ENCODE measurements at regions not wholly inside any gene's neighbourhood (a gene's known extent, or its start where the extent isn't known, plus 50 kb on each side); places are given as distances from the start of the nearest gene placed in this dataset.
"Not testable (repeated sequence)": the region's sequence is repeated elsewhere in the genome, so short reads cannot be mapped to it uniquely, and the experiment has no call there.

DNA sequence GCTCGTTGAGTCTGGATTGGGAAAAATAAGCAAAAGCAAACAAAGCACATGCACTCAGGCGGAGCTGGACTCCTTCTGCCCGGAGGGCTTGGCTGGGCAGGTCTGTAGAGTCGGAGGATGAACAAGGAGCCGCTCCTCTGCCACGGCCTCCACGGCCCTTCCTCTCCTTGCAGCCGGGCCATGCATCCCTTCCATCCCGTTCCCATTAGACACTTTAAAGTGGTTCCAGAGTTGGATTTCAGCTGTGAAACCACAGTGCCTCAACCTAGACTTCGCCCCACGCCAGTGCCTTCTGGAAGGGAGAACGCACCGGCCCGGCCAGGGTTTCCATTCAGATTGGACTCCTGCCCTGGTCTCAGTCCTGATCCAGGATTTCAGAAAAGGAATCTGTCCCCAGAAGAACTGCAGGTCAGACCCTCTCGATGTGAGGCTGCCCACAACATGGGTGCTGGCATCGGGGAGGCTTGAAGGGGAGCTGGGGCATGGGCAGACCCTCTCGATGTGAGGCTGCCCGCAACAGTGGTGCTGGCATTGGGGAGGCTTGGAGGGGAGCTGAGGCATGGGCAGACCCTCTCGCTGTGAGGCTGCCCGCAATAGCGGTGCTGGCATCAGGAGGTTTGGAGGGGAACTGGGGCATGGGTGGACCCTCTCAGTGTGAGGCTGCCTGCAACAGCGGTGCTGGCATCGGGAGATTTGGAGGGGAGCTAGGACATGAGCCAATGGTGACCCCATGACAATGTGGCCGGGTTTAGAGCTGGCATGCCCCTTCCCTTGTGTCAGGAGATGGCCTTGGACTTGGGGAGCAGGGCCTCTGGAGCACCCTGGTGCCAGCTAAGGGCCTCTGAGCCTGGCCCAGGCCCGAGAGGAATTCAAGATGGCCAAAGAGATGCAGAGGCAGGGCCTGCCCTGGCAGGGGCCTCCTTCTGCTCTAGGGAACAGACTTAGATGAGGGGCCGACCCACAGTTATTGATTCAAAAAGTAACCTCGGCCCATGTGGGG lies 304.5 kb downstream of the NDUFA10 start:
- H3K4me3 Mint-ChIP-seq (ENCODE audit: unreplicated experiment) = no peak overlapping the region
- peaks cover 10% of the 10 kb centered on the region for H3K27me3 Mint-ChIP-seq (ENCODE audit: unreplicated experiment)
- no peak overlapping the region for H3K27ac Mint-ChIP-seq (ENCODE audit: unreplicated experiment)

DNA sequence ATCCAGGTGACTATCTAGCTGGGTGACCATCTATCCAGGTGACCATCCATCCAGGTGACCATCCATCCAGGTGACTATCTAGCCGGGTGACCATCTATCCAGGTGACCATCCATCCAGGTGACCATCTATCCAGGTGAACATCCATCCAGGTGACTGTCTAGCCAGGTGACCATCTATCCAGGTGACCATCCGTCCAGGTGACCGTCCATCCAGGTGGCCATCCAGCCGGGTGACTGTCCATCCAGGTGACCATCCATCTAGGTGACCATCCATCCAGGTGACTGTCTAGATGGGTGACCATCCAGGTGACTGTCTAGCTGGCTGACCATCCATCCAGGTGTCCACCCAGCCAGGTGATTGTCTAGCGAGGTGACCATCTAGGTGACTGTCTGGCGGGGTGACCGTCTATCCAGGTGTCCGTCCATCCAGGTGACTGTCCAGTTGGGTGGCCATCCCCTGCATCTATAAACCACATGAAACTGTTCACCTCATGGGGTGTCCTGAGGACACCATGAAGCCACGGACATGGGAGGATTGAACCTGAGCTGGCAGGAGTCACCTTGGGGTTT lies 305.3 kb downstream of the NDUFA10 start:
- no peak overlapping the region for H3K27ac Mint-ChIP-seq (ENCODE audit: unreplicated experiment)
- H3K9me3 Mint-ChIP-seq (ENCODE audit: unreplicated experiment) = peaks cover 4% of the 10 kb centered on the region
- DNase-seq = no peak
- TF ChIP-seq, protein P1, sequence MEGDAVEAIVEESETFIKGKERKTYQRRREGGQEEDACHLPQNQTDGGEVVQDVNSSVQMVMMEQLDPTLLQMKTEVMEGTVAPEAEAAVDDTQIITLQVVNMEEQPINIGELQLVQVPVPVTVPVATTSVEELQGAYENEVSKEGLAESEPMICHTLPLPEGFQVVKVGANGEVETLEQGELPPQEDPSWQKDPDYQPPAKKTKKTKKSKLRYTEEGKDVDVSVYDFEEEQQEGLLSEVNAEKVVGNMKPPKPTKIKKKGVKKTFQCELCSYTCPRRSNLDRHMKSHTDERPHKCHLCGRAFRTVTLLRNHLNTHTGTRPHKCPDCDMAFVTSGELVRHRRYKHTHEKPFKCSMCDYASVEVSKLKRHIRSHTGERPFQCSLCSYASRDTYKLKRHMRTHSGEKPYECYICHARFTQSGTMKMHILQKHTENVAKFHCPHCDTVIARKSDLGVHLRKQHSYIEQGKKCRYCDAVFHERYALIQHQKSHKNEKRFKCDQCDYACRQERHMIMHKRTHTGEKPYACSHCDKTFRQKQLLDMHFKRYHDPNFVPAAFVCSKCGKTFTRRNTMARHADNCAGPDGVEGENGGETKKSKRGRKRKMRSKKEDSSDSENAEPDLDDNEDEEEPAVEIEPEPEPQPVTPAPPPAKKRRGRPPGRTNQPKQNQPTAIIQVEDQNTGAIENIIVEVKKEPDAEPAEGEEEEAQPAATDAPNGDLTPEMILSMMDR (IDR thresholded peaks at IDR 0.05; ENCODE audit: partially characterized antibody, unreplicated experiment) = no peak
- H3K4me1 Mint-ChIP-seq (ENCODE audit: low read depth, unreplicated experiment) = no peaks in the 10 kb centered on the region
- H3K36me3 Mint-ChIP-seq (ENCODE audit: unreplicated experiment) = no peaks in the 10 kb centered on the region
- peaks cover 10% of the 10 kb centered on the region for H3K27me3 Mint-ChIP-seq (ENCODE audit: unreplicated experiment)
- no peak overlapping the region for H3K4me3 Mint-ChIP-seq (ENCODE audit: unreplicated experiment)

More for the DNA sequence above, 304.5 kb downstream of the NDUFA10 start:
- H3K4me1 Mint-ChIP-seq (ENCODE audit: low read depth, unreplicated experiment) = no peaks in the 10 kb centered on the region
- TF ChIP-seq, protein P1 (IDR thresholded peaks at IDR 0.05; ENCODE audit: partially characterized antibody, unreplicated experiment) = no peak
- no peaks in the 10 kb centered on the region for H3K36me3 Mint-ChIP-seq (ENCODE audit: unreplicated experiment)
- DNase-seq = no peak
- H3K9me3 Mint-ChIP-seq (ENCODE audit: unreplicated experiment) = peaks cover 4% of the 10 kb centered on the region

DNA sequence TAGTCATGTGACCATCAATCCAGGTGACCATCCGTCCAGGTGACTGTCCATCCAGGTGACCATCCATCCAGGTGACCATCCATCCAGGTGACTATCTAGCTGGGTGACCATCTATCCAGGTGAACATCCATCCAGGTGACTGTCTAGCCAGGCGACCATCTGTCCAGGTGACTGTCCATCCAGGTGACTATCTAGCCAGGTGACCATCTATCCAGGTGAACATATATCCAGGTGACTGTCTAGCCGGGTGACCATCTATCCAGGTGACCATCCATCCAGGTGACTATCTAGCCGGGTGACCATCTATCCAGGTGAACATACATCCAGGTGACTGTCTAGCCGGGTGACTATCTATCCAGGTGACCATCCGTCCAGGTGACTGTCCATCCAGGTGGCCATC lies 306.2 kb downstream of the NDUFA10 start:
- H3K27me3 Mint-ChIP-seq (ENCODE audit: unreplicated experiment); H3K4me3 Mint-ChIP-seq (ENCODE audit: unreplicated experiment); H3K36me3 Mint-ChIP-seq (ENCODE audit: unreplicated experiment); H3K27ac Mint-ChIP-seq (ENCODE audit: unreplicated experiment); H3K9me3 Mint-ChIP-seq (ENCODE audit: unreplicated experiment); H3K4me1 Mint-ChIP-seq (ENCODE audit: low read depth, unreplicated experiment); DNase-seq: not testable (repeated sequence)

DNA sequence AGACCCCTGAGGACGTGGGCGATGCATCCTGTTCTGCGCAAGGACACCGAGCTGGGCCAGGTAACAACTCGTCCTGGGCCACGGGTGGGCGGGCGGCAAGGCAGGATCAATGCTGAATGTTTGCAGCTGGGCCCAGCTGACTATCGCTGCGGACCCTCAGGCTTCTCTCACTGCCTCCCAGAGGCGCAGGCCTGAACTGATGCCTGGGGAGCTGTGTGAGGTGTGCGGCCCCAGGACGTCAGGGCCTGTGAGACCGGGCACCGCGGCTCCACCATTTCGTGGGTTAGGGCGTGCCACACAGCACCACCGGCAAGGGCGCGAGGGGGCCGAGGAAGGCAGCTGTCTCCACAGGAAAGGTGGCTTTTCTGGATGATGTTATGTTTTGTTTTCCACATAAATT lies 307.4 kb downstream of the NDUFA10 start:
- H3K27ac Mint-ChIP-seq (ENCODE audit: unreplicated experiment) = no peak overlapping the region
- H3K4me3 Mint-ChIP-seq (ENCODE audit: unreplicated experiment) = no peak overlapping the region
- peaks cover 18% of the 10 kb centered on the region for H3K36me3 Mint-ChIP-seq (ENCODE audit: unreplicated experiment)
- DNase-seq = no peak
- H3K9me3 Mint-ChIP-seq (ENCODE audit: unreplicated experiment) = peaks cover 17% of the 10 kb centered on the region
- TF ChIP-seq, protein P1 (IDR thresholded peaks at IDR 0.05; ENCODE audit: partially characterized antibody, unreplicated experiment) = no peak
- H3K4me1 Mint-ChIP-seq (ENCODE audit: low read depth, unreplicated experiment) = no peaks in the 10 kb centered on the region
- peaks cover 4% of the 10 kb centered on the region for H3K27me3 Mint-ChIP-seq (ENCODE audit: unreplicated experiment)

DNA sequence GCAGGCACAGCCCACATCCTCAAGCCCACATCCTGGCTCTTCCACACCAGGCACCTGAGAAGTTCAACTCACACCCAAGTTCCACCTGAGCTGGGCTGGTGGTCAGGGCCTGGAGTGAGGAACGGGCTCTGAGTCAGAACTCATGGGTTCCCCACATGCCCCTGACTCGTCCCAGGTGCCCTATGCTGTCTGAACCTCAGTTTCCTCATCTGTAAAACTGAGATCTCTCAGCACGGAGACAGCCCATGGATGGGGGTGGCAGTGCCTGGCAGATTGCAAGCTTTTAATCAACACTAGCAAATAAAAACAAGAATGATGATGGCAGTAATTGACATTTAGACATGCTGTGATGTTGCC lies 307.8 kb downstream of the NDUFA10 start:
- DNase-seq = no peak
- TF ChIP-seq, protein P1 (IDR thresholded peaks at IDR 0.05; ENCODE audit: partially characterized antibody, unreplicated experiment) = no peak
- H3K36me3 Mint-ChIP-seq (ENCODE audit: unreplicated experiment) = peaks cover 22% of the 10 kb centered on the region
- no peak overlapping the region for H3K4me3 Mint-ChIP-seq (ENCODE audit: unreplicated experiment)
- no peak overlapping the region for H3K27ac Mint-ChIP-seq (ENCODE audit: unreplicated experiment)
- peaks cover 21% of the 10 kb centered on the region for H3K9me3 Mint-ChIP-seq (ENCODE audit: unreplicated experiment)
- no peaks in the 10 kb centered on the region for H3K4me1 Mint-ChIP-seq (ENCODE audit: low read depth, unreplicated experiment)
- H3K27me3 Mint-ChIP-seq (ENCODE audit: unreplicated experiment) = peaks cover 4% of the 10 kb centered on the region
